COLO668 (cell line): ENCODE measurements at regions not wholly inside any gene's neighbourhood (a gene's known extent, or its start where the extent isn't known, plus 50 kb on each side); places are given as distances from the start of the nearest gene placed in this dataset.
A peak's percentile ranks its signal among the peaks of the same experiment; 100 is the strongest.

ENCODE experiments used
- DNase-seq: peaks from one replicate; lab custom pipeline; 2025; ENCODE audit not compliant: unreplicated experiment; lab: John Stamatoyannopoulos, UW

DNA sequence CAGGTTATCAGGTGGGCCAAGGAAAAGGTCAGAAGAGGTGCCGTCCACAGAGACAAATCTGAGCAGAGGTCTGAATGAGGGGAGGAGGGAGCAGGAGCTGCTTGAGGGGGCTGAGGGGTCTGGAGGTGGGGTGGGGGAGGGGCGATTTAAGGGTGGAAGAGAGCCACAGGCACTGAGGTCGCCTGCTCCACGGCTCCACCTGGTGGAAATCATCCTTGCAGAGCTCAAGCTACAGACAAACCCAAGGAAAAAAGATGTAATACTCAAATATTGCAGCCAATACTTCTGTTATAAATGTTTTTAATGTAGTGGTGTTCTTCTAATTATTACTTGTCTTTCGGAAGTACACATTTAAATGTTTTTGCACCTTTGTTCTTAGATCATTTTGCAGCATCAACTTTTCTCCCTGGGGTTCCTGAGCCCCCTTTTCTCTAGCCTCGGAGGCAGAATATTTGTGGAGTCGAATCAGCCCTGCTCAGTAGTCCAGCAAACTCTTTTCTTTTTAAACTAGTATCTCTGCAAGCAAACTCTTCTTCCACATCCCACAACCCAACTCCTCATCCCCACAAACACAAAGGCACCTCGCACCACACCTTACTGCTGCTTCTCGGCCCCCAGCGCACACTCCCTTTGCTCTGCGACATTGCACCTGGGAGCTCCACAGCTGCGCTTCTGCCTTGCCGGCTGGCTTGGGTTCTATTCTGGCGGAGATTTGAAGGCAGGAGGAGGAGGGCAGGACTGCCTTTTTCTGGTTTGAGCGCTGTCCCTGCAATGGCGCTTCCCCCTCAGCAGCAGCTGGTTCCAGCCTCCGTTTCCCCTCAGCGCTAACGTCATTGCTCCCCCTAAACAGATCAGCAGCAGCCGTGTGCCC, 51.0 kb upstream of the TFAP2A start:
- peak; percentile 30 for DNase-seq
